ENCODE measurements at regions not wholly inside any gene's neighbourhood (a gene's known extent, or its start where the extent isn't known, plus 50 kb on each side); places are given as distances from the start of the nearest gene placed in this dataset.

- Histone ChIP-seq H3K27me3 (ENCODE audit: control insufficient read depth, insufficient read depth, low read length) (no peaks in the 10 kb centered on the region), H3K4me3 (ENCODE audit: low read depth, low read length) (no peak overlapping the region), H3K36me3 (ENCODE audit: control insufficient read depth, insufficient read depth, low read length) (no peaks in the 10 kb centered on the region)
- FAIRE-seq (no peak), DNase-seq (ENCODE audit: low read depth) (no peak)
- TF ChIP-seq CTCF (IDR thresholded peaks at IDR 0.05; ENCODE audit: insufficient read depth, low read length, severe bottlenecking): no peak
These were observed 360.5 kb upstream of the PIK3C3 start for GRCh38 chr18:41594582-41594981.

GRCh38 chr18:41593171-41593675 lies 361.8 kb upstream of the PIK3C3 start:
- DNase-seq (ENCODE audit: low read depth): no peak
- no peak for TF ChIP-seq CTCF (IDR thresholded peaks at IDR 0.05; ENCODE audit: insufficient read depth, low read length, severe bottlenecking)
- FAIRE-seq: no peak
- H3K27me3 ChIP-seq (ENCODE audit: control insufficient read depth, insufficient read depth, low read length): no peaks in the 10 kb centered on the region
- no peak overlapping the region for H3K4me3 ChIP-seq (ENCODE audit: low read depth, low read length)
- H3K36me3 ChIP-seq (ENCODE audit: control insufficient read depth, insufficient read depth, low read length): no peaks in the 10 kb centered on the region

GRCh38 chr18:41587976-41588375 lies 367.1 kb upstream of the PIK3C3 start:
- TF ChIP-seq CTCF (IDR thresholded peaks at IDR 0.05; ENCODE audit: insufficient read depth, low read length, severe bottlenecking): no peak
- H3K27me3 ChIP-seq (ENCODE audit: control insufficient read depth, insufficient read depth, low read length): no peaks in the 10 kb centered on the region
- H3K4me3 ChIP-seq (ENCODE audit: low read depth, low read length): no peak overlapping the region
- no peaks in the 10 kb centered on the region for H3K36me3 ChIP-seq (ENCODE audit: control insufficient read depth, insufficient read depth, low read length)
- FAIRE-seq: no peak
- no peak for DNase-seq (ENCODE audit: low read depth)

GRCh38 chr18:41585512-41585911 lies 369.5 kb upstream of the PIK3C3 start:
- DNase-seq (ENCODE audit: low read depth): no peak
- Histone ChIP-seq H3K27me3 (ENCODE audit: control insufficient read depth, insufficient read depth, low read length) (no peaks in the 10 kb centered on the region), H3K36me3 (ENCODE audit: control insufficient read depth, insufficient read depth, low read length) (no peaks in the 10 kb centered on the region), H3K4me3 (ENCODE audit: low read depth, low read length) (no peak overlapping the region)
- no peak for FAIRE-seq
- TF ChIP-seq CTCF (IDR thresholded peaks at IDR 0.05; ENCODE audit: insufficient read depth, low read length, severe bottlenecking): no peak

- no peak for FAIRE-seq
These were observed 375.8 kb upstream of the PIK3C3 start for GRCh38 chr18:41579185-41579584.

More at GRCh38 chr18:41579185-41579584, 375.8 kb upstream of the PIK3C3 start:
- H3K4me3 ChIP-seq (ENCODE audit: low read depth, low read length): no peak overlapping the region
- TF ChIP-seq CTCF (IDR thresholded peaks at IDR 0.05; ENCODE audit: insufficient read depth, low read length, severe bottlenecking): no peak
- H3K27me3 ChIP-seq (ENCODE audit: control insufficient read depth, insufficient read depth, low read length): no peaks in the 10 kb centered on the region
- H3K36me3 ChIP-seq (ENCODE audit: control insufficient read depth, insufficient read depth, low read length): no peaks in the 10 kb centered on the region
- no peak for DNase-seq (ENCODE audit: low read depth)

Data from bronchial epithelial cell (primary cell).